ENCODE measurements at regions not wholly inside any gene's neighbourhood (a gene's known extent, or its start where the extent isn't known, plus 50 kb on each side); places are given as distances from the start of the nearest gene placed in this dataset.

GRCh38 chrX:20906571-20906970 lies 467.6 kb upstream of the CNKSR2 start:
- no peaks in the 10 kb centered on the region for H3K27me3 Mint-ChIP-seq (ENCODE audit: low read depth, unreplicated experiment)
- H3K9me3 Mint-ChIP-seq (ENCODE audit: unreplicated experiment) = peaks cover 2% of the 10 kb centered on the region
- peak; percentile 2 for DNase-seq (ENCODE audit: low read depth)
- H3K4me3 Mint-ChIP-seq (ENCODE audit: unreplicated experiment) = no peak overlapping the region
- no peaks in the 10 kb centered on the region for H3K27me3 ChIP-seq (ENCODE audit: insufficient read depth, low read length)
- no peak overlapping the region for H3K4me3 ChIP-seq (ENCODE audit: insufficient read depth, low read depth, low read length)
- H2AFZ ChIP-seq (ENCODE audit: low read depth, low read length) = no peak overlapping the region
- H3K4me1 ChIP-seq (ENCODE audit: insufficient read depth, low read length) = no peaks in the 10 kb centered on the region
- H3K9ac ChIP-seq (ENCODE audit: low read length) = no peak overlapping the region
- H3K27ac ChIP-seq (ENCODE audit: low read depth, low read length) = no peak overlapping the region
- H3K4me1 Mint-ChIP-seq (ENCODE audit: low read depth, unreplicated experiment) = no peaks in the 10 kb centered on the region
- peak; percentile 13 for FAIRE-seq
- no peaks in the 10 kb centered on the region for H3K36me3 ChIP-seq (ENCODE audit: insufficient read depth, low read length)
- no peaks in the 10 kb centered on the region for H4K20me1 ChIP-seq (ENCODE audit: insufficient read depth, low read length)
- no peaks in the 10 kb centered on the region for H3K9me3 ChIP-seq (ENCODE audit: insufficient read depth, low read depth, low read length)
- no peak overlapping the region for H3K4me2 ChIP-seq (ENCODE audit: low read length)
- no peak overlapping the region for H3K27ac Mint-ChIP-seq (ENCODE audit: unreplicated experiment)
- H3K36me3 Mint-ChIP-seq (ENCODE audit: low read depth, unreplicated experiment) = no peaks in the 10 kb centered on the region
- H3K79me2 ChIP-seq (ENCODE audit: insufficient read depth, low read length) = no peaks in the 10 kb centered on the region
- no peak for TF ChIP-seq CTCF (IDR thresholded peaks at IDR 0.05; ENCODE audit: insufficient read depth, low read depth, low read length)
- TF ChIP-seq EZH2 (IDR thresholded peaks at IDR 0.05; ENCODE audit: insufficient read depth, low read length) = no peak

GRCh38 chrX:20884565-20884964 lies 489.7 kb upstream of the CNKSR2 start:
- Histone ChIP-seq H3K4me1 (ENCODE audit: insufficient read depth, low read length) (no peaks in the 10 kb centered on the region), H3K4me3 (ENCODE audit: insufficient read depth, low read depth, low read length) (no peak overlapping the region), H2AFZ (ENCODE audit: low read depth, low read length) (no peak overlapping the region), H3K9ac (ENCODE audit: low read length) (no peak overlapping the region), H3K4me2 (ENCODE audit: low read length) (no peak overlapping the region), H3K27ac (ENCODE audit: low read depth, low read length) (no peak overlapping the region), H3K9me3 (ENCODE audit: insufficient read depth, low read depth, low read length) (no peaks in the 10 kb centered on the region), H3K79me2 (ENCODE audit: insufficient read depth, low read length) (no peaks in the 10 kb centered on the region), H3K36me3 (ENCODE audit: insufficient read depth, low read length) (no peaks in the 10 kb centered on the region), H3K27me3 (ENCODE audit: insufficient read depth, low read length) (no peaks in the 10 kb centered on the region), H4K20me1 (ENCODE audit: insufficient read depth, low read length) (no peaks in the 10 kb centered on the region)
- H3K27me3 Mint-ChIP-seq (ENCODE audit: low read depth, unreplicated experiment) = no peaks in the 10 kb centered on the region
- peaks cover 8% of the 10 kb centered on the region for H3K9me3 Mint-ChIP-seq (ENCODE audit: unreplicated experiment)
- no peak overlapping the region for H3K27ac Mint-ChIP-seq (ENCODE audit: unreplicated experiment)
- H3K36me3 Mint-ChIP-seq (ENCODE audit: low read depth, unreplicated experiment) = no peaks in the 10 kb centered on the region
- no peak for DNase-seq (ENCODE audit: low read depth)
- H3K4me3 Mint-ChIP-seq (ENCODE audit: unreplicated experiment) = no peak overlapping the region
- H3K4me1 Mint-ChIP-seq (ENCODE audit: low read depth, unreplicated experiment) = no peaks in the 10 kb centered on the region
- TF ChIP-seq CTCF (IDR thresholded peaks at IDR 0.05; ENCODE audit: insufficient read depth, low read depth, low read length) (no peak), EZH2 (IDR thresholded peaks at IDR 0.05; ENCODE audit: insufficient read depth, low read length) (no peak)
- FAIRE-seq = no peak

GRCh38 chrX:20863649-20864048 lies 510.6 kb upstream of the CNKSR2 start:
- Histone ChIP-seq H3K4me2 (ENCODE audit: low read length) (no peak overlapping the region), H2AFZ (ENCODE audit: low read depth, low read length) (no peak overlapping the region), H3K79me2 (ENCODE audit: insufficient read depth, low read length) (no peaks in the 10 kb centered on the region), H3K9me3 (ENCODE audit: insufficient read depth, low read depth, low read length) (no peaks in the 10 kb centered on the region), H3K4me3 (ENCODE audit: insufficient read depth, low read depth, low read length) (no peak overlapping the region), H3K27ac (ENCODE audit: low read depth, low read length) (no peak overlapping the region), H3K36me3 (ENCODE audit: insufficient read depth, low read length) (no peaks in the 10 kb centered on the region), H3K9ac (ENCODE audit: low read length) (no peak overlapping the region), H3K4me1 (ENCODE audit: insufficient read depth, low read length) (no peaks in the 10 kb centered on the region), H4K20me1 (ENCODE audit: insufficient read depth, low read length) (no peaks in the 10 kb centered on the region), H3K27me3 (ENCODE audit: insufficient read depth, low read length) (no peaks in the 10 kb centered on the region)
- no peaks in the 10 kb centered on the region for H3K27me3 Mint-ChIP-seq (ENCODE audit: low read depth, unreplicated experiment)
- no peak overlapping the region for H3K27ac Mint-ChIP-seq (ENCODE audit: unreplicated experiment)
- no peaks in the 10 kb centered on the region for H3K4me1 Mint-ChIP-seq (ENCODE audit: low read depth, unreplicated experiment)
- no peaks in the 10 kb centered on the region for H3K36me3 Mint-ChIP-seq (ENCODE audit: low read depth, unreplicated experiment)
- no peak overlapping the region for H3K4me3 Mint-ChIP-seq (ENCODE audit: unreplicated experiment)
- peaks cover 16% of the 10 kb centered on the region for H3K9me3 Mint-ChIP-seq (ENCODE audit: unreplicated experiment)
- DNase-seq (ENCODE audit: low read depth) = no peak
- FAIRE-seq = no peak
- TF ChIP-seq CTCF (IDR thresholded peaks at IDR 0.05; ENCODE audit: insufficient read depth, low read depth, low read length) (no peak), EZH2 (IDR thresholded peaks at IDR 0.05; ENCODE audit: insufficient read depth, low read length) (no peak)

All from astrocyte (in vitro differentiated cells and primary cell).